ENCODE measurements at regions not wholly inside any gene's neighbourhood (a gene's known extent, or its start where the extent isn't known, plus 50 kb on each side); places are given as distances from the start of the nearest gene placed in this dataset.
"Not testable (repeated sequence)": the region's sequence is repeated elsewhere in the genome, so short reads cannot be mapped to it uniquely, and the experiment has no call there.

GRCh38 chr19:14328406-14328805, 52.8 kb upstream of the ADGRE5 start:
- DNase-seq (ENCODE audit: low spot score), result no peak

GRCh38 chr19:14327061-14327460, 54.2 kb upstream of the ADGRE5 start:
- DNase-seq (ENCODE audit: low spot score), result not testable (repeated sequence)

- peak; percentile 43 for DNase-seq (ENCODE audit: low spot score)
Observed at GRCh38 chr19:14325863-14326262, 55.4 kb upstream of the ADGRE5 start.

- no peak for DNase-seq (ENCODE audit: low spot score)
Observed at GRCh38 chr19:14325134-14325533, 56.1 kb upstream of the ADGRE5 start.

GRCh38 chr19:14322889-14323463, 58.3 kb upstream of the ADGRE5 start:
- no peak for DNase-seq (ENCODE audit: low spot score)

- no peak for DNase-seq (ENCODE audit: low spot score)
Observed at GRCh38 chr19:14320253-14320652, 61.0 kb upstream of the ADGRE5 start.

- DNase-seq (ENCODE audit: low spot score), result not testable (repeated sequence)
Observed at GRCh38 chr19:14319720-14320119, 61.5 kb upstream of the ADGRE5 start.

- peak; percentile 80 for DNase-seq (ENCODE audit: low spot score)
Observed at GRCh38 chr19:14318873-14319272, 62.4 kb upstream of the ADGRE5 start.

- DNase-seq (ENCODE audit: low spot score), result no peak
Observed at GRCh38 chr19:14317157-14317556, 64.1 kb upstream of the ADGRE5 start.

GRCh38 chr19:14315433-14315832, 65.8 kb upstream of the ADGRE5 start:
- no peak for DNase-seq (ENCODE audit: low spot score)

GRCh38 chr19:14310055-14310454, 71.2 kb upstream of the ADGRE5 start:
- DNase-seq (ENCODE audit: low spot score), result no peak

GRCh38 chr19:14305706-14306105, 75.5 kb upstream of the ADGRE5 start:
- no peak for DNase-seq (ENCODE audit: low spot score)

GRCh38 chr19:14301150-14301549, 80.1 kb upstream of the ADGRE5 start:
- no peak for DNase-seq (ENCODE audit: low spot score)

- no peak for DNase-seq (ENCODE audit: low spot score)
Observed at GRCh38 chr19:14300303-14300702, 80.9 kb upstream of the ADGRE5 start.

GRCh38 chr19:14299224-14299827, 81.9 kb upstream of the ADGRE5 start:
- not testable (repeated sequence) for DNase-seq (ENCODE audit: low spot score)

GRCh38 chr19:14297883-14298576, 83.2 kb upstream of the ADGRE5 start:
- not testable (repeated sequence) for DNase-seq (ENCODE audit: low spot score)

- peak; percentile 55 for DNase-seq (ENCODE audit: low spot score)
Observed at GRCh38 chr19:14294974-14295373, 86.3 kb upstream of the ADGRE5 start.

- DNase-seq (ENCODE audit: low spot score), result not testable (repeated sequence)
Observed at GRCh38 chr19:14293816-14294170, 87.5 kb upstream of the ADGRE5 start.

GRCh38 chr19:14293101-14293815, 87.3 kb upstream of the ADGRL1 start:
- peak; percentile 73 for DNase-seq (ENCODE audit: low spot score)

- not testable (repeated sequence) for DNase-seq (ENCODE audit: low spot score)
Observed at GRCh38 chr19:14289810-14290209, 83.8 kb upstream of the ADGRL1 start.

GRCh38 chr19:14287837-14288236, 81.9 kb upstream of the ADGRL1 start:
- not testable (repeated sequence) for DNase-seq (ENCODE audit: low spot score)

GRCh38 chr19:14286594-14286993, 80.6 kb upstream of the ADGRL1 start:
- DNase-seq (ENCODE audit: low spot score), result not testable (repeated sequence)

- not testable (repeated sequence) for DNase-seq (ENCODE audit: low spot score)
Observed at GRCh38 chr19:14285726-14286125, 79.8 kb upstream of the ADGRL1 start.

Measured in iPS-NIHi11 (cell line).